ENCODE measurements at regions not wholly inside any gene's neighbourhood (a gene's known extent, or its start where the extent isn't known, plus 50 kb on each side); places are given as distances from the start of the nearest gene placed in this dataset.

- TF ChIP-seq, protein P1, sequence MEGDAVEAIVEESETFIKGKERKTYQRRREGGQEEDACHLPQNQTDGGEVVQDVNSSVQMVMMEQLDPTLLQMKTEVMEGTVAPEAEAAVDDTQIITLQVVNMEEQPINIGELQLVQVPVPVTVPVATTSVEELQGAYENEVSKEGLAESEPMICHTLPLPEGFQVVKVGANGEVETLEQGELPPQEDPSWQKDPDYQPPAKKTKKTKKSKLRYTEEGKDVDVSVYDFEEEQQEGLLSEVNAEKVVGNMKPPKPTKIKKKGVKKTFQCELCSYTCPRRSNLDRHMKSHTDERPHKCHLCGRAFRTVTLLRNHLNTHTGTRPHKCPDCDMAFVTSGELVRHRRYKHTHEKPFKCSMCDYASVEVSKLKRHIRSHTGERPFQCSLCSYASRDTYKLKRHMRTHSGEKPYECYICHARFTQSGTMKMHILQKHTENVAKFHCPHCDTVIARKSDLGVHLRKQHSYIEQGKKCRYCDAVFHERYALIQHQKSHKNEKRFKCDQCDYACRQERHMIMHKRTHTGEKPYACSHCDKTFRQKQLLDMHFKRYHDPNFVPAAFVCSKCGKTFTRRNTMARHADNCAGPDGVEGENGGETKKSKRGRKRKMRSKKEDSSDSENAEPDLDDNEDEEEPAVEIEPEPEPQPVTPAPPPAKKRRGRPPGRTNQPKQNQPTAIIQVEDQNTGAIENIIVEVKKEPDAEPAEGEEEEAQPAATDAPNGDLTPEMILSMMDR (conservative IDR thresholded peaks at IDR 0.05; ENCODE audit: low read depth, low read length) = no peak
- no peak overlapping the region for H3K4me3 ChIP-seq (ENCODE audit: low read length)
- peak; percentile 73 for DNase-seq (ENCODE audit: low read depth)
Observed at GRCh38 chr6:166691199-166691598, 64.1 kb upstream of the RPS6KA2 start.

DNA sequence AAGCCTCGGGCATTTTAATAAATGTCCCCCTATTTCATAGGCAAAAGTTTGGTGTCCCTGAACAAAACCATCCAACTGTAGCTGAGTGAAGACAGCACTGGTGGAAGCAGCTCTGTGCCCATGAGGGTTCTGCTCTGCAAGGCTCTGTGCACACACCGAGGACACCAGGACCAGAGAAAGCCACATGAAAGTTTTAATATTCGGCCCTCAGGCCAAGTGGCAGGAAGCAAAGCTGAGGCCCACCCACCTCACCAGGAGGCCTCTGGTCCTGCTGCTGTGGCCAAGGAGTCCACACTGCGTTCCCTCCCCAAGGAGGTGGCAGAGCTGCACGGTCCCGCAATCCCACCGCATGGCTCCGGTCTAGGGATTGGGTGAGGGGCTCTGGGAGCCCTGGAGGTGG is 62.6 kb upstream of the RPS6KA2 start:
- TF ChIP-seq, protein P1 (conservative IDR thresholded peaks at IDR 0.05; ENCODE audit: low read depth, low read length) = no peak
- no peak overlapping the region for H3K4me3 ChIP-seq (ENCODE audit: low read length)
- no peak for DNase-seq (ENCODE audit: low read depth)

DNA sequence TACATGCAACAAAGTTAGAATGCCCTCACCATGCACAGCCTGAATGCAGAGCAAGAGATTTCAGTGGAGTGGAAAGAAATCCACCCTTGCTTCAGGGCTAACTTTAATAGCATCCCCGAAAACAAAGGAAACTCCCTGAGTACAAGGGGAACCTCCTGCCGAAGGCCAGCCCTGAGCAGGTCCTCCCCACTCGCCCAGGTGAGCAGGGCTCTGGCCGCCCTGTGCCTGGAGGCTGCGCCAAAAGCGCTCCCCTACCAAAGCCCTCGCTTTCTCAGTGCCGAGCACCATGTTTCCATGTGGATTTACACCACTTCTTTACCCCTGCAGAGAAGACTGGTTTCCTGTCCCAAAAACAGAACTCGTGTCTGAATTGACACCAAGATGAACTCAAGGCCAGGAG is 61.9 kb upstream of the RPS6KA2 start:
- H3K4me3 ChIP-seq (ENCODE audit: low read length) = no peak overlapping the region
- no peak for DNase-seq (ENCODE audit: low read depth)
- TF ChIP-seq, protein P1 (conservative IDR thresholded peaks at IDR 0.05; ENCODE audit: low read depth, low read length) = no peak

- TF ChIP-seq, protein P1 (conservative IDR thresholded peaks at IDR 0.05; ENCODE audit: low read depth, low read length) = no peak
- H3K4me3 ChIP-seq (ENCODE audit: low read length) = no peak overlapping the region
- no peak for DNase-seq (ENCODE audit: low read depth)
Observed at GRCh38 chr6:166687879-166688205, 60.8 kb upstream of the RPS6KA2 start.

DNA sequence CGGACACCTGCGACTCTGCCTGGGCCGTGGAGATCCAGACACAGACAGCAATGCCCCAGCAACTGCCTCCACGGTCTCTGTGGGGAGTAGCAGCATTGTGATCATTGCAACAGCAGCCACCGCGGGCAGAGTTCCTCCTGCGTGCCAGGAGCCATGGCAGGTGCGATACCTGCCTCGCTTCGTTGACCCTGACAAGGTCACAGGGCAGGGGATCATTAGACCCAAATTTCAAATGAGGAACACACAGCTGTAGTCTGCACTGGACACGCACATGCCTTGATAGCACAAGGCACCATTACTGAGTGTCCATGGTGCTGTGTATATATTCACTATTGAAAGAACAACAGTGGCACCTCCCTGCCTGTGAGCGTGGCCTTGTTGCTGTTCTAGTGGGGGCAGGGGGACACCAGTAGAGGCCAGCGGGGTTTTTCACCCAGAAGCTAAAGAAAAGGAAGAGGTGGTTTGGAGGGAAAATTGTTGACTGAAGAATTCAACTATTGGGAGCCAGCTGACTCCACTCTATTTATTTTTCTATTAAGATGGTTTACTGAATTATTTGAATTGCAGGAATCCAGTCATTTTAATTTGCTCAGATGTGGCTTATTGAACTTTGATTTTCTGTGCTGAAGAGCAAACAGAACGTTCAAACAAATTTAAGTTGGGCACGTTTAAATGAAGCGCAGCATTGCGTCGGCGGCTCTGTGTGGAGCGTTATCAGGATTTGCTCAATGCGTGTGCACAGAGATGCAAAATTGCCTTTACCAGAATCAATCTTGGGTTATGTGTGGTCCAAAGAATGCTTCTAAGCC is 60.2 kb upstream of the RPS6KA2 start:
- TF ChIP-seq, protein P1 (conservative IDR thresholded peaks at IDR 0.05; ENCODE audit: low read depth, low read length) = no peak
- DNase-seq (ENCODE audit: low read depth) = no peak
- H3K4me3 ChIP-seq (ENCODE audit: low read length) = no peak overlapping the region

- TF ChIP-seq, protein P1 (conservative IDR thresholded peaks at IDR 0.05; ENCODE audit: low read depth, low read length) = no peak
- DNase-seq (ENCODE audit: low read depth) = no peak
- H3K4me3 ChIP-seq (ENCODE audit: low read length) = no peak overlapping the region
Observed at GRCh38 chr6:166686317-166686716, 59.3 kb upstream of the RPS6KA2 start.

- TF ChIP-seq, protein P1 (conservative IDR thresholded peaks at IDR 0.05; ENCODE audit: low read depth, low read length) = no peak
- no peak overlapping the region for H3K4me3 ChIP-seq (ENCODE audit: low read length)
- no peak for DNase-seq (ENCODE audit: low read depth)
Observed at GRCh38 chr6:166684866-166685265, 57.8 kb upstream of the RPS6KA2 start.

Measured in retinal pigment epithelial cell (primary cell).